Loucy (cell line): ENCODE measurements at regions not wholly inside any gene's neighbourhood (a gene's known extent, or its start where the extent isn't known, plus 50 kb on each side); places are given as distances from the start of the nearest gene placed in this dataset.

Source experiments
- H2AFZ ChIP-seq: fragments of 200-600 bp; sonication (generic); 2 replicates; pipeline ENCODE4 v1.6.0; 2016; ENCODE audit warnings: antibody characterized with exemption, mild to moderate bottlenecking, low read length, moderate library complexity
- H3F3A ChIP-seq: fragments of 200-600 bp; 2 replicates; pipeline ENCODE4 v1.6.0; 2016; ENCODE audit warnings: antibody characterized with exemption, low read depth, mild to moderate bottlenecking
- H3K27me3 ChIP-seq: fragments of 200-600 bp; sonication (generic); 2 replicates; pipeline ENCODE4 v1.6.1; 2014; ENCODE audit warnings: low read length, mild to moderate bottlenecking; ENCODE audit not compliant: insufficient read depth, poor library complexity, severe bottlenecking
- H3K36me3 ChIP-seq: fragments of 200-600 bp; sonication (generic); 2 replicates; pipeline ENCODE4 v1.6.1; 2016; ENCODE audit warnings: low read length; ENCODE audit not compliant: insufficient read depth
- H3K4me1 ChIP-seq: fragments of 200-600 bp; sonication (generic); 2 replicates; pipeline ENCODE4 v1.5.1; 2014; ENCODE audit warnings: low read length, mild to moderate bottlenecking; ENCODE audit not compliant: insufficient read depth, poor library complexity, severe bottlenecking
- H3K4me2 ChIP-seq: fragments of 200-600 bp; sonication (generic); 2 replicates; pipeline ENCODE4 v1.6.0; 2014; ENCODE audit warnings: antibody characterized with exemption, low read length, low read depth, mild to moderate bottlenecking; ENCODE audit not compliant: poor library complexity, severe bottlenecking
- H3K4me3 ChIP-seq: fragments of 200-600 bp; sonication (generic); 2 replicates; pipeline ENCODE4 v1.5.1; 2014; ENCODE audit warnings: low read length, mild to moderate bottlenecking, mixed read lengths; ENCODE audit not compliant: poor library complexity, severe bottlenecking
- H3K79me2 ChIP-seq: fragments of 200-600 bp; sonication (generic); 2 replicates; pipeline ENCODE4 v1.6.1; 2014; ENCODE audit warnings: low read length; ENCODE audit not compliant: insufficient read depth
- H3K9ac ChIP-seq: fragments of 200-600 bp; sonication (generic); 2 replicates; pipeline ENCODE4 v1.6.0; 2014; ENCODE audit warnings: mild to moderate bottlenecking, low read depth, low read length, moderate library complexity; ENCODE audit not compliant: poor library complexity, severe bottlenecking
- H3K9me2 ChIP-seq: fragments of 200-600 bp; sonication (generic); replicated peaks from 2 replicates; pipeline ENCODE4 v1.6.1; 2016; ENCODE audit warnings: low read depth, low read length, mixed read lengths
- H3K9me3 ChIP-seq: fragments of 200-600 bp; sonication (generic); 2 replicates; pipeline ENCODE4 v1.6.1; 2014; ENCODE audit warnings: mild to moderate bottlenecking, antibody characterized with exemption, low read length, low read depth; ENCODE audit not compliant: insufficient read depth
- H4K20me1 ChIP-seq: fragments of 200-600 bp; sonication (generic); 2 replicates; pipeline ENCODE4 v1.6.0; 2014; ENCODE audit warnings: antibody characterized with exemption, low read length, mild to moderate bottlenecking; ENCODE audit not compliant: insufficient read depth, poor library complexity, severe bottlenecking
- CTCF ChIP-seq: fragments of 200-600 bp; sonication (generic); conservative IDR thresholded peaks from 2 replicates; pipeline ENCODE4 v1.5.1; 2014; ENCODE audit warnings: mild to moderate bottlenecking, antibody characterized with exemption, low read length
- EZH2phosphoT487 ChIP-seq: fragments of 200-600 bp; IDR thresholded peaks from 2 replicates; pipeline ENCODE4 v1.6.1; 2018; ENCODE audit warnings: antibody characterized with exemption, mild to moderate bottlenecking, moderate library complexity, borderline replicate concordance

- Histone ChIP-seq H3F3A (no peaks in the 10 kb centered on the region), H3K27me3 (no peaks in the 10 kb centered on the region), H2AFZ (no peak overlapping the region), H3K9me3 (no peaks in the 10 kb centered on the region), H3K79me2 (no peaks in the 10 kb centered on the region), H3K4me1 (no peaks in the 10 kb centered on the region), H3K4me2 (no peak overlapping the region), H3K4me3 (no peak overlapping the region), H4K20me1 (no peaks in the 10 kb centered on the region), H3K9me2 (no peaks in the 10 kb centered on the region), H3K9ac (no peak overlapping the region), H3K36me3 (no peaks in the 10 kb centered on the region)
- TF ChIP-seq EZH2phosphoT487 (no peak), CTCF (no peak)
Measured at GRCh38 chr14:53551862-53552261, 398.7 kb upstream of the DDHD1 start.

- Histone ChIP-seq H3K79me2 (no peaks in the 10 kb centered on the region), H3K36me3 (no peaks in the 10 kb centered on the region), H4K20me1 (no peaks in the 10 kb centered on the region), H3K9ac (no peak overlapping the region), H3K9me3 (no peaks in the 10 kb centered on the region), H3K4me3 (no peak overlapping the region), H3K4me2 (no peak overlapping the region), H3K4me1 (no peaks in the 10 kb centered on the region), H3F3A (no peaks in the 10 kb centered on the region), H2AFZ (no peak overlapping the region), H3K27me3 (no peaks in the 10 kb centered on the region), H3K9me2 (no peaks in the 10 kb centered on the region)
- no peak for TF ChIP-seq CTCF
- no peak for TF ChIP-seq EZH2phosphoT487
Measured at GRCh38 chr14:53550776-53551175, 397.7 kb upstream of the DDHD1 start.

- Histone ChIP-seq H3K4me2 (no peak overlapping the region), H4K20me1 (no peaks in the 10 kb centered on the region), H3K36me3 (no peaks in the 10 kb centered on the region), H3K9ac (no peak overlapping the region), H3K9me3 (no peaks in the 10 kb centered on the region), H3K79me2 (no peaks in the 10 kb centered on the region), H3K4me1 (no peaks in the 10 kb centered on the region), H3K27me3 (no peaks in the 10 kb centered on the region), H3K4me3 (no peak overlapping the region), H3K9me2 (no peaks in the 10 kb centered on the region), H3F3A (no peaks in the 10 kb centered on the region), H2AFZ (no peak overlapping the region)
- TF ChIP-seq EZH2phosphoT487: no peak
- TF ChIP-seq CTCF: no peak
Measured at GRCh38 chr14:53549956-53550355, 396.8 kb upstream of the DDHD1 start.
